ENCODE measurements at regions not wholly inside any gene's neighbourhood (a gene's known extent, or its start where the extent isn't known, plus 50 kb on each side); places are given as distances from the start of the nearest gene placed in this dataset.
"Not testable (repeated sequence)": the region's sequence is repeated elsewhere in the genome, so short reads cannot be mapped to it uniquely, and the experiment has no call there.

- DNase-seq = no peak
Observed at GRCh38 chr3:31188112-31188511, 293.7 kb upstream of the GADL1 start.

GRCh38 chr3:31189330-31189729 lies 294.9 kb upstream of the GADL1 start:
- no peak for DNase-seq

- DNase-seq = no peak
Observed at GRCh38 chr3:31189971-31190370, 295.5 kb upstream of the GADL1 start.

GRCh38 chr3:31191354-31191753 lies 296.9 kb upstream of the GADL1 start:
- DNase-seq = no peak

- DNase-seq = no peak
Observed at GRCh38 chr3:31193429-31193828, 299.0 kb upstream of the GADL1 start.

- DNase-seq = no peak
Observed at GRCh38 chr3:31193871-31194270, 299.4 kb upstream of the GADL1 start.

GRCh38 chr3:31196261-31196660 lies 301.8 kb upstream of the GADL1 start:
- no peak for DNase-seq

GRCh38 chr3:31196881-31197364 lies 302.5 kb upstream of the GADL1 start:
- DNase-seq = no peak

GRCh38 chr3:31197941-31198340 lies 303.5 kb upstream of the GADL1 start:
- no peak for DNase-seq

GRCh38 chr3:31198890-31199289 lies 304.4 kb upstream of the GADL1 start:
- no peak for DNase-seq

GRCh38 chr3:31203960-31204795 lies 309.7 kb upstream of the GADL1 start:
- no peak for DNase-seq

GRCh38 chr3:31204796-31205056 lies 310.3 kb upstream of the GADL1 start:
- not testable (repeated sequence) for DNase-seq

- DNase-seq = no peak
Observed at GRCh38 chr3:31210068-31210645, 315.7 kb upstream of the GADL1 start.

- peak; percentile 27 for DNase-seq
Observed at GRCh38 chr3:31213869-31214486, 318.7 kb upstream of the STT3B start.

- no peak for DNase-seq
Observed at GRCh38 chr3:31218082-31218481, 314.6 kb upstream of the STT3B start.

GRCh38 chr3:31219131-31219843 lies 313.4 kb upstream of the STT3B start:
- DNase-seq = no peak

- no peak for DNase-seq
Observed at GRCh38 chr3:31220431-31220830, 312.3 kb upstream of the STT3B start.

GRCh38 chr3:31223278-31223677 lies 309.4 kb upstream of the STT3B start:
- DNase-seq = no peak

GRCh38 chr3:31224936-31225335 lies 307.8 kb upstream of the STT3B start:
- DNase-seq = no peak

- DNase-seq = no peak
Observed at GRCh38 chr3:31225923-31226322, 306.8 kb upstream of the STT3B start.

GRCh38 chr3:31226346-31226745 lies 306.4 kb upstream of the STT3B start:
- DNase-seq = no peak

GRCh38 chr3:31227131-31227562 lies 305.6 kb upstream of the STT3B start:
- DNase-seq = no peak

GRCh38 chr3:31230425-31231223 lies 302.1 kb upstream of the STT3B start:
- DNase-seq = no peak

Data from stimulated activated CD4-positive, alpha-beta T cell treated with anti-CD3 and anti-CD28 coated beads, Interleukin-15, amount 100 ng/mL, for 24 hours (primary cell).